CD14-positive monocyte (primary cell): ENCODE measurements at regions not wholly inside any gene's neighbourhood (a gene's known extent, or its start where the extent isn't known, plus 50 kb on each side); places are given as distances from the start of the nearest gene placed in this dataset.

Experiments
- DNase-seq, 3 donors: peaks; one replicate each; pipeline ENCODE4 v3.0.0-alpha.2; 2011 to 2022
- H2AFZ ChIP-seq: 2 replicates; pipeline ENCODE4 v1.6.0; 2012; ENCODE audit warnings: mild to moderate bottlenecking, low read depth, low read length, inconsistent platforms; ENCODE audit not compliant: insufficient read depth, poor library complexity, severe bottlenecking
- H3K27ac ChIP-seq, 2 donors: 1 replicate in 1 of 2; 2 replicates in 1 of 2; pipeline ENCODE4 v1.5.1; 2012 to 2013; ENCODE audit warnings: low read length in 2 of 2, control low read depth in 1 of 2, inconsistent platforms in 1 of 2, low read depth in 1 of 2, mild to moderate bottlenecking in 1 of 2
- H3K27me3 ChIP-seq, 2 donors: one replicate each; pipeline versions ENCODE4 v1.6.0 to v1.6.1; 2011 to 2013; ENCODE audit warnings: low read length in 2 of 2; ENCODE audit not compliant: control insufficient read depth in 2 of 2, insufficient read depth in 2 of 2
- H3K36me3 ChIP-seq, 2 donors: replicated peaks in 1 of 2; 1 replicate in 1 of 2; 2 replicates in 1 of 2; pipeline versions ENCODE4 v1.5.1 to v1.6.1; 2012 to 2013; ENCODE audit warnings: low read length in 2 of 2, control low read depth in 1 of 2, inconsistent platforms in 1 of 2, mild to moderate bottlenecking in 1 of 2; ENCODE audit not compliant: insufficient read depth in 2 of 2, control insufficient read depth in 1 of 2
- H3K4me1 ChIP-seq, 2 donors: 1 replicate in 1 of 2; 2 replicates in 1 of 2; pipeline versions ENCODE4 v1.5.1 to v1.6.1; 2012 to 2013; ENCODE audit warnings: low read length in 2 of 2, control low read depth in 1 of 2, inconsistent platforms in 1 of 2, mild to moderate bottlenecking in 1 of 2, moderate library complexity in 1 of 2; ENCODE audit not compliant: insufficient read depth in 2 of 2, control insufficient read depth in 1 of 2
- H3K4me2 ChIP-seq: replicated peaks from 2 replicates; pipeline ENCODE3; 2012; ENCODE audit warnings: low read length, moderate library complexity, mild to moderate bottlenecking; ENCODE audit not compliant: poor library complexity, severe bottlenecking; ENCODE audit errors: extremely low read depth
- H3K4me3 ChIP-seq, 3 experiments: fragments of 200-600 bp in 1 of 3; sonication (generic) in 1 of 3; replicated peaks in 1 of 3; 1 replicate in 2 of 3; 2 replicates in 1 of 3; pipeline ENCODE4 v1.5.1; 2011 to 2013; ENCODE audit warnings: low read length in 3 of 3, mild to moderate bottlenecking in 3 of 3, control low read depth in 2 of 3, low read depth in 2 of 3, inconsistent platforms in 1 of 3, moderate library complexity in 1 of 3
- H3K79me2 ChIP-seq: 2 replicates; pipeline ENCODE4 v1.6.0; 2012; ENCODE audit warnings: mild to moderate bottlenecking, control low read depth, inconsistent platforms, low read length, moderate library complexity; ENCODE audit not compliant: insufficient read depth
- H3K9ac ChIP-seq: 2 replicates; pipeline ENCODE4 v1.6.0; 2017; ENCODE audit warnings: low read length, mild to moderate bottlenecking; ENCODE audit not compliant: insufficient read depth, poor library complexity, severe bottlenecking
- H3K9me3 ChIP-seq, 2 donors: replicated peaks in 1 of 2; 1 replicate in 1 of 2; 2 replicates in 1 of 2; pipeline versions ENCODE4 v1.5.1 to v1.6.1; 2012 to 2013; ENCODE audit warnings: low read length in 2 of 2, control low read depth in 1 of 2; ENCODE audit not compliant: control insufficient read depth in 1 of 2, insufficient read depth in 1 of 2
- H4K20me1 ChIP-seq: 2 replicates; pipeline ENCODE4 v1.6.0; 2012; ENCODE audit warnings: mild to moderate bottlenecking, low read length, control low read depth, moderate library complexity; ENCODE audit not compliant: insufficient read depth
- H3K27ac Mint-ChIP-seq, 7 donors: one replicate each; pipeline ENCODE4 v1.8.0; 2020; ENCODE audit warnings: mild to moderate bottlenecking in 7 of 7, mixed read lengths in 7 of 7, moderate library complexity in 6 of 7, inconsistent platforms in 2 of 7
- H3K27me3 Mint-ChIP-seq, 3 donors: one replicate each; pipeline ENCODE4 v1.8.0; 2021 to 2022; ENCODE audit warnings: low read depth in 3 of 3, mild to moderate bottlenecking in 3 of 3, mixed read lengths in 3 of 3, moderate library complexity in 3 of 3, inconsistent platforms in 1 of 3
- H3K36me3 Mint-ChIP-seq, 2 donors: one replicate each; pipeline ENCODE4 v1.8.0; 2020; ENCODE audit warnings: mixed read lengths in 2 of 2, inconsistent platforms in 1 of 2, mild to moderate bottlenecking in 1 of 2
- H3K4me1 Mint-ChIP-seq: one replicate; pipeline ENCODE4 v1.8.0; 2020; ENCODE audit warnings: mild to moderate bottlenecking, mixed read lengths
- H3K4me3 Mint-ChIP-seq, 2 donors: one replicate each; pipeline ENCODE4 v1.8.0; 2020; ENCODE audit warnings: mild to moderate bottlenecking in 2 of 2, mixed read lengths in 2 of 2, moderate library complexity in 1 of 2
- H3K9me3 Mint-ChIP-seq, 7 donors: one replicate each; pipeline ENCODE4 v1.8.0; 2020 to 2022; ENCODE audit warnings: mixed read lengths in 7 of 7, mild to moderate bottlenecking in 6 of 7, moderate library complexity in 6 of 7, inconsistent platforms in 2 of 7
- CTCF ChIP-seq: fragments of 200-600 bp; IDR thresholded peaks from one replicate; pipeline ENCODE4 v1.8.0; 2022; ENCODE audit warnings: antibody characterized with exemption, mild to moderate bottlenecking
- WGBS: methylation state at CpG from one replicate; pipeline ENCODE4 v1.1.5; 2013; ENCODE audit warnings: missing lambda C conversion rate; ENCODE audit not compliant: insufficient coverage; 5-methylcytosine and 5-hydroxymethylcytosine counted together
- intact Hi-C, 2 donors: fragments of 100-400 bp; cut with micrococcal nuclease; formaldehyde crosslinking; loops; one replicate each; pipeline versions ENCODE4 v1.15.0 to v1.15.1; 2023

- no peak overlapping the region for H3K4me3 Mint-ChIP-seq
These were observed 154.2 kb upstream of the DEPDC1 start for GRCh38 chr1:68651115-68651514.

GRCh38 chr1:68653882-68654281 is 157.0 kb upstream of the DEPDC1 start:
- Mint-ChIP-seq H3K27ac (no peak overlapping the region), H3K36me3 (no peaks in the 10 kb centered on the region), H3K4me3 (no peak overlapping the region), H3K27me3 (no peaks in the 10 kb centered on the region), H3K4me1 (no peaks in the 10 kb centered on the region), H3K9me3 (peaks cover 0 to 3% (median 2%) of the 10 kb centered on the region in 7 donors)
- no peaks in the 10 kb centered on the region for H3K9me3 ChIP-seq
- no peak overlapping the region for H3K4me3 ChIP-seq
- no peak overlapping the region for H3K27ac ChIP-seq
- no peak overlapping the region for H2AFZ ChIP-seq
- H4K20me1 ChIP-seq, result no peaks in the 10 kb centered on the region
- DNase-seq, result no peak
- TF ChIP-seq CTCF, result no peak
- no peaks in the 10 kb centered on the region for H3K79me2 ChIP-seq
- no CpG with 5 or more reads among the region's 2 CpGs for WGBS
- intact Hi-C loops, result no loop called here
- H3K9ac ChIP-seq, result no peak overlapping the region
- no peaks in the 10 kb centered on the region for H3K27me3 ChIP-seq
- H3K4me1 ChIP-seq, result no peaks in the 10 kb centered on the region
- no peaks in the 10 kb centered on the region for H3K36me3 ChIP-seq
- H3K4me2 ChIP-seq, result no peak overlapping the region

More at GRCh38 chr1:68651115-68651514, 154.2 kb upstream of the DEPDC1 start:
- Mint-ChIP-seq H3K27me3 (no peaks in the 10 kb centered on the region), H3K9me3 (peaks cover 0 to 3% (median 2%) of the 10 kb centered on the region in 7 donors), H3K4me1 (no peaks in the 10 kb centered on the region), H3K27ac (no peak overlapping the region), H3K36me3 (no peaks in the 10 kb centered on the region)
- Histone ChIP-seq H2AFZ (no peak overlapping the region), H3K79me2 (no peaks in the 10 kb centered on the region), H3K27me3 (no peaks in the 10 kb centered on the region), H3K27ac (no peak overlapping the region), H3K36me3 (no peaks in the 10 kb centered on the region), H3K4me1 (no peaks in the 10 kb centered on the region), H3K4me2 (no peak overlapping the region), H3K9ac (no peak overlapping the region), H3K4me3 (no peak overlapping the region), H4K20me1 (no peaks in the 10 kb centered on the region), H3K9me3 (no peaks in the 10 kb centered on the region)
- no peak for TF ChIP-seq CTCF
- 55% methylated on average over 1 of the region's 1 CpG for WGBS
- intact Hi-C loops, result no loop called here
- no peak for DNase-seq
